Mucosa of descending colon (tissue), 3 donors: ENCODE measurements at regions not wholly inside any gene's neighbourhood (a gene's known extent, or its start where the extent isn't known, plus 50 kb on each side); places are given as distances from the start of the nearest gene placed in this dataset.

Source experiments
- ATAC-seq: fragments of 200-7000 bp; cut with Tn5 transposase; one replicate; pipeline ENCODE4 v1.9.1; 2020; ENCODE audit warnings: mild to moderate bottlenecking, moderate library complexity
- DNase-seq, 3 donors: peaks; one replicate each; pipeline ENCODE4 v3.0.0-alpha.2; 2020
- H3K36me3 ChIP-seq: fragments of 200-600 bp; one replicate; pipeline ENCODE4 v1.8.0; 2021; ENCODE audit warnings: low read depth, mild to moderate bottlenecking
- H3K4me1 ChIP-seq: fragments of 200-600 bp; one replicate; pipeline ENCODE4 v1.8.0; 2021; ENCODE audit warnings: low read depth, mild to moderate bottlenecking
- H3K4me3 ChIP-seq: fragments of 200-600 bp; one replicate; pipeline ENCODE4 v1.8.0; 2021; ENCODE audit warnings: mild to moderate bottlenecking
- H3K9me3 ChIP-seq: fragments of 200-600 bp; one replicate; pipeline ENCODE4 v1.8.0; 2021; ENCODE audit warnings: mild to moderate bottlenecking
- CTCF ChIP-seq: fragments of 200-600 bp; IDR thresholded peaks from one replicate; pipeline ENCODE4 v1.8.0; 2022; ENCODE audit warnings: antibody characterized with exemption, mild to moderate bottlenecking
- intact Hi-C, 2 donors: fragments of 100-400 bp; cut with DNase I in 1 of 2; cut with micrococcal nuclease in 1 of 2; formaldehyde crosslinking; loops; one replicate each; pipeline versions ENCODE4 v1.11.0 to v1.11.1; 2022; cut with DNase I, micrococcal nuclease
- donor health status: DM: no; HTN: no; CAD: no; lungs with moderate emphysema.
- donor health status: DM: no; HTN: no; CAD: no.
- donor health status: DM: no; HTN: yes; CAD: no.

- no peak for TF ChIP-seq CTCF
- no peak for DNase-seq
- H3K4me3 ChIP-seq: no peak overlapping the region
- H3K4me1 ChIP-seq: no peaks in the 10 kb centered on the region
- H3K9me3 ChIP-seq: peaks cover 14% of the 10 kb centered on the region
- intact Hi-C loops: no loop called here
- ATAC-seq: no peak
- H3K36me3 ChIP-seq: no peaks in the 10 kb centered on the region
Measured at GRCh38 chr2:13917958-13918357, 714.6 kb upstream of the LRATD1 start.

- DNase-seq (no peak), ATAC-seq (no peak)
- intact Hi-C loops: no loop called here
- Histone ChIP-seq H3K4me1 (no peaks in the 10 kb centered on the region), H3K9me3 (peaks cover 23% of the 10 kb centered on the region), H3K36me3 (no peaks in the 10 kb centered on the region), H3K4me3 (no peak overlapping the region)
- TF ChIP-seq CTCF: no peak
Measured at GRCh38 chr2:13919981-13920382, 712.5 kb upstream of the LRATD1 start.

GRCh38 chr2:13921245-13921644 lies 711.3 kb upstream of the LRATD1 start:
- ATAC-seq: no peak
- Histone ChIP-seq H3K36me3 (no peaks in the 10 kb centered on the region), H3K4me3 (no peak overlapping the region), H3K4me1 (no peaks in the 10 kb centered on the region), H3K9me3 (peaks cover 23% of the 10 kb centered on the region)
- intact Hi-C loops: no loop called here
- TF ChIP-seq CTCF: no peak
- DNase-seq: no peak

GRCh38 chr2:13923823-13924222 lies 708.7 kb upstream of the LRATD1 start:
- Histone ChIP-seq H3K4me3 (no peak overlapping the region), H3K9me3 (peaks cover 23% of the 10 kb centered on the region), H3K36me3 (no peaks in the 10 kb centered on the region), H3K4me1 (no peaks in the 10 kb centered on the region)
- no peak for TF ChIP-seq CTCF
- DNase-seq (no peak), ATAC-seq (no peak)
- intact Hi-C loops: no loop called here

GRCh38 chr2:13942111-13942510 lies 690.4 kb upstream of the LRATD1 start:
- H3K9me3 ChIP-seq: no peaks in the 10 kb centered on the region
- TF ChIP-seq CTCF: no peak
- H3K36me3 ChIP-seq: no peaks in the 10 kb centered on the region
- DNase-seq (no peak), ATAC-seq (no peak)
- H3K4me1 ChIP-seq: no peaks in the 10 kb centered on the region
- intact Hi-C loops: no loop called here
- no peak overlapping the region for H3K4me3 ChIP-seq

- TF ChIP-seq CTCF: no peak
- Histone ChIP-seq H3K4me3 (no peak overlapping the region), H3K9me3 (no peaks in the 10 kb centered on the region), H3K36me3 (no peaks in the 10 kb centered on the region), H3K4me1 (no peaks in the 10 kb centered on the region)
- intact Hi-C loops: no loop called here
- ATAC-seq (no peak), DNase-seq (no peak)
Measured at GRCh38 chr2:13950761-13951160, 681.8 kb upstream of the LRATD1 start.
